Muscle of leg (tissue), 3 donors: ENCODE measurements at regions not wholly inside any gene's neighbourhood (a gene's known extent, or its start where the extent isn't known, plus 50 kb on each side); places are given as distances from the start of the nearest gene placed in this dataset.

Experiments
- DNase-seq: peaks from one replicate; pipeline ENCODE4 v3.0.0; 2013
- H3K27ac ChIP-seq: one replicate; pipeline ENCODE4 v1.5.1; 2013; ENCODE audit warnings: mild to moderate bottlenecking, low read length, control low read depth
- H3K27me3 ChIP-seq: one replicate; pipeline ENCODE4 v1.6.1; 2013; ENCODE audit warnings: low read length; ENCODE audit not compliant: control insufficient read depth, insufficient read depth
- H3K36me3 ChIP-seq: one replicate; pipeline ENCODE4 v1.6.1; 2013; ENCODE audit warnings: low read length; ENCODE audit not compliant: control insufficient read depth, insufficient read depth
- H3K4me1 ChIP-seq: one replicate; pipeline ENCODE4 v1.6.1; 2013; ENCODE audit warnings: low read length; ENCODE audit not compliant: control insufficient read depth, insufficient read depth
- H3K4me3 ChIP-seq: one replicate; pipeline ENCODE4 v1.5.1; 2013; ENCODE audit warnings: low read length, control low read depth
- H3K9me3 ChIP-seq: replicated peaks from 2 replicates; pipeline ENCODE4 v1.6.1; 2013; ENCODE audit warnings: low read depth, low read length; ENCODE audit not compliant: control insufficient read depth
- WGBS: methylation state at CpG from one replicate; pipeline ENCODE4 v1.1.5; 2013; ENCODE audit warnings: missing lambda C conversion rate; ENCODE audit not compliant: insufficient coverage; 5-methylcytosine and 5-hydroxymethylcytosine counted together

- H3K27ac ChIP-seq, result peak overlapping the region; percentile 45
- DNase-seq, result peak; percentile 59
- H3K4me1 ChIP-seq, result peaks cover 9% of the 10 kb centered on the region
- WGBS, result 81% methylated on average over 3 of the region's 6 CpGs
- no peaks in the 10 kb centered on the region for H3K27me3 ChIP-seq
- H3K4me3 ChIP-seq, result no peak overlapping the region
- H3K9me3 ChIP-seq, result no peaks in the 10 kb centered on the region
- no peaks in the 10 kb centered on the region for H3K36me3 ChIP-seq
These were observed 815.8 kb downstream of the BCL11B start for GRCh38 chr14:98456231-98456630.

GRCh38 chr14:98458702-98459101, 813.3 kb downstream of the BCL11B start:
- no peaks in the 10 kb centered on the region for H3K36me3 ChIP-seq
- no peak overlapping the region for H3K4me3 ChIP-seq
- H3K9me3 ChIP-seq, result no peaks in the 10 kb centered on the region
- no peaks in the 10 kb centered on the region for H3K27me3 ChIP-seq
- H3K27ac ChIP-seq, result no peak overlapping the region
- no peak for DNase-seq
- H3K4me1 ChIP-seq, result peaks cover 9% of the 10 kb centered on the region

GRCh38 chr14:98462908-98463307, 809.1 kb downstream of the BCL11B start:
- no peaks in the 10 kb centered on the region for H3K4me1 ChIP-seq
- H3K9me3 ChIP-seq, result no peaks in the 10 kb centered on the region
- H3K36me3 ChIP-seq, result no peaks in the 10 kb centered on the region
- H3K4me3 ChIP-seq, result no peak overlapping the region
- H3K27me3 ChIP-seq, result peaks cover 2% of the 10 kb centered on the region
- DNase-seq, result no peak
- WGBS, result 67% methylated on average over 2 of the region's 7 CpGs
- no peak overlapping the region for H3K27ac ChIP-seq

GRCh38 chr14:98466807-98467206, 805.2 kb downstream of the BCL11B start:
- H3K27ac ChIP-seq, result no peak overlapping the region
- no peaks in the 10 kb centered on the region for H3K36me3 ChIP-seq
- peaks cover 2% of the 10 kb centered on the region for H3K27me3 ChIP-seq
- no peaks in the 10 kb centered on the region for H3K9me3 ChIP-seq
- no peaks in the 10 kb centered on the region for H3K4me1 ChIP-seq
- peak; percentile 25 for DNase-seq
- WGBS, result 44% methylated on average over 1 of the region's 7 CpGs
- no peak overlapping the region for H3K4me3 ChIP-seq

GRCh38 chr14:98470663-98471062, 801.3 kb downstream of the BCL11B start:
- Histone ChIP-seq H3K36me3 (no peaks in the 10 kb centered on the region), H3K27me3 (peaks cover 2% of the 10 kb centered on the region), H3K9me3 (no peaks in the 10 kb centered on the region), H3K4me1 (no peaks in the 10 kb centered on the region), H3K4me3 (no peak overlapping the region), H3K27ac (no peak overlapping the region)
- DNase-seq, result peak; percentile 19
- WGBS, result 49% methylated on average over 3 of the region's 4 CpGs

- Histone ChIP-seq H3K36me3 (no peaks in the 10 kb centered on the region), H3K4me3 (no peak overlapping the region), H3K4me1 (no peaks in the 10 kb centered on the region), H3K27ac (no peak overlapping the region), H3K9me3 (no peaks in the 10 kb centered on the region), H3K27me3 (no peaks in the 10 kb centered on the region)
- no peak for DNase-seq
- WGBS, result 43% methylated on average over 2 of the region's 2 CpGs
These were observed 797.1 kb downstream of the BCL11B start for GRCh38 chr14:98474900-98475299.

- Histone ChIP-seq H3K4me1 (no peaks in the 10 kb centered on the region), H3K9me3 (no peaks in the 10 kb centered on the region), H3K4me3 (no peak overlapping the region), H3K27ac (no peak overlapping the region), H3K36me3 (no peaks in the 10 kb centered on the region), H3K27me3 (no peaks in the 10 kb centered on the region)
- WGBS, result 72% methylated on average over 2 of the region's 5 CpGs
- DNase-seq, result no peak
These were observed 794.1 kb downstream of the BCL11B start for GRCh38 chr14:98477935-98478334.

GRCh38 chr14:98489115-98489514, 782.9 kb downstream of the BCL11B start:
- Histone ChIP-seq H3K36me3 (no peaks in the 10 kb centered on the region), H3K9me3 (no peaks in the 10 kb centered on the region), H3K27ac (no peak overlapping the region), H3K27me3 (no peaks in the 10 kb centered on the region), H3K4me3 (no peak overlapping the region), H3K4me1 (no peaks in the 10 kb centered on the region)
- no peak for DNase-seq
- no CpG with 5 or more reads among the region's 4 CpGs for WGBS

- no peak overlapping the region for H3K27ac ChIP-seq
- WGBS, result 69% methylated on average over 2 of the region's 5 CpGs
- H3K27me3 ChIP-seq, result no peaks in the 10 kb centered on the region
- H3K36me3 ChIP-seq, result no peaks in the 10 kb centered on the region
- no peaks in the 10 kb centered on the region for H3K9me3 ChIP-seq
- DNase-seq, result no peak
- no peak overlapping the region for H3K4me3 ChIP-seq
- H3K4me1 ChIP-seq, result no peaks in the 10 kb centered on the region
These were observed 777.4 kb downstream of the BCL11B start for GRCh38 chr14:98494582-98494981.

GRCh38 chr14:98498019-98498885, 773.7 kb downstream of the BCL11B start:
- H3K27ac ChIP-seq, result no peak overlapping the region
- H3K9me3 ChIP-seq, result no peaks in the 10 kb centered on the region
- no peaks in the 10 kb centered on the region for H3K36me3 ChIP-seq
- no CpG with 5 or more reads among the region's 7 CpGs for WGBS
- H3K27me3 ChIP-seq, result no peaks in the 10 kb centered on the region
- H3K4me1 ChIP-seq, result no peaks in the 10 kb centered on the region
- H3K4me3 ChIP-seq, result no peak overlapping the region
- no peak for DNase-seq

- H3K27me3 ChIP-seq, result no peaks in the 10 kb centered on the region
- 69% methylated on average over 5 of the region's 7 CpGs for WGBS
- no peaks in the 10 kb centered on the region for H3K4me1 ChIP-seq
- H3K4me3 ChIP-seq, result no peak overlapping the region
- no peak for DNase-seq
- H3K27ac ChIP-seq, result no peak overlapping the region
- no peaks in the 10 kb centered on the region for H3K9me3 ChIP-seq
- no peaks in the 10 kb centered on the region for H3K36me3 ChIP-seq
These were observed 770.7 kb downstream of the BCL11B start for GRCh38 chr14:98501335-98501734.
